ENCODE measurements at regions not wholly inside any gene's neighbourhood (a gene's known extent, or its start where the extent isn't known, plus 50 kb on each side); places are given as distances from the start of the nearest gene placed in this dataset.

GRCh38 chr16:6274351-6274750, 1058.3 kb upstream of the RBFOX1 start:
- no peak for DNase-seq (ENCODE audit: insufficient read length, low spot score)
- FAIRE-seq: no peak
- TF ChIP-seq CTCF (IDR thresholded peaks at IDR 0.05; ENCODE audit: insufficient read depth, missing control alignments): no peak

- TF ChIP-seq CTCF (IDR thresholded peaks at IDR 0.05; ENCODE audit: insufficient read depth, missing control alignments): no peak
- no peak for DNase-seq (ENCODE audit: insufficient read length, low spot score)
- no peak for FAIRE-seq
Measured at GRCh38 chr16:6267682-6268081, 1065.0 kb upstream of the RBFOX1 start.

- DNase-seq (ENCODE audit: insufficient read length, low spot score): no peak
Measured at GRCh38 chr16:6266703-6267102, 1065.9 kb upstream of the RBFOX1 start.

GRCh38 chr16:6265968-6266367, 1066.7 kb upstream of the RBFOX1 start:
- FAIRE-seq (no peak), DNase-seq (ENCODE audit: insufficient read length, low spot score) (no peak)
- no peak for TF ChIP-seq CTCF (IDR thresholded peaks at IDR 0.05; ENCODE audit: insufficient read depth, missing control alignments)

More at GRCh38 chr16:6266703-6267102, 1065.9 kb upstream of the RBFOX1 start:
- no peak for TF ChIP-seq CTCF (IDR thresholded peaks at IDR 0.05; ENCODE audit: insufficient read depth, missing control alignments)
- no peak for FAIRE-seq

GRCh38 chr16:6258056-6258455, 1074.6 kb upstream of the RBFOX1 start:
- no peak for TF ChIP-seq CTCF (IDR thresholded peaks at IDR 0.05; ENCODE audit: insufficient read depth, missing control alignments)
- FAIRE-seq (no peak), DNase-seq (ENCODE audit: insufficient read length, low spot score) (no peak)

- FAIRE-seq: no peak
Measured at GRCh38 chr16:6252541-6252940, 1080.1 kb upstream of the RBFOX1 start.

GRCh38 chr16:6250511-6250910, 1082.1 kb upstream of the RBFOX1 start:
- no peak for TF ChIP-seq CTCF (IDR thresholded peaks at IDR 0.05; ENCODE audit: insufficient read depth, missing control alignments)
- DNase-seq (ENCODE audit: insufficient read length, low spot score) (no peak), FAIRE-seq (no peak)

More at GRCh38 chr16:6252541-6252940, 1080.1 kb upstream of the RBFOX1 start:
- no peak for TF ChIP-seq CTCF (IDR thresholded peaks at IDR 0.05; ENCODE audit: insufficient read depth, missing control alignments)
- DNase-seq (ENCODE audit: insufficient read length, low spot score): no peak
